VCaP (cell line): ENCODE measurements at regions not wholly inside any gene's neighbourhood (a gene's known extent, or its start where the extent isn't known, plus 50 kb on each side); places are given as distances from the start of the nearest gene placed in this dataset.

ENCODE experiments used
- H3K27ac ChIP-seq: fragments of 450-650 bp; 2 replicates; pipeline ENCODE4 v1.5.1; 2017
- TF ChIP-seq, protein P1 (sequence below): fragments of 450-650 bp; conservative IDR thresholded peaks from 2 replicates; pipeline ENCODE4 v1.5.1; 2017; ENCODE audit warnings: mild to moderate bottlenecking, moderate library complexity

DNA sequence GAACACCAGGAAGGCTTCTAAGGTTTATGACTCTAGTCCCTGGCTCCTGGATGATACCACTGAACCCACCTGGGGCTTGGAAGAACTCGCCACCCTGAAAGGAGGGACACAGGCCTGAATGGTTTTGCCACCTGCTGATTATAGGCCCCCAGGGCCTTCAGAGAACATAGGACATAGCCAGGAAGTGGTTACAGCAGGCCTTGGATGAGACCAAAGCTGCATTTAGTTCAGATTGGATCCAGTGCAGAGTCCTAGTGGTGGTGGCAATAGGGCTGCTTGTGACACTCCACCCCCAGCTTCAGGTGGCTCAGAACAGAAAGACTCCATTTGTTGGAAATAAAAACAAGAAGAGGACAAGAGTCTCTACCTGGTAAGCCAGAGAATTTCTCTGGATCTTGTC is 101.6 kb upstream of the PLPPR5 start:
- H3K27ac ChIP-seq: no peak overlapping the region
- TF ChIP-seq, protein P1, sequence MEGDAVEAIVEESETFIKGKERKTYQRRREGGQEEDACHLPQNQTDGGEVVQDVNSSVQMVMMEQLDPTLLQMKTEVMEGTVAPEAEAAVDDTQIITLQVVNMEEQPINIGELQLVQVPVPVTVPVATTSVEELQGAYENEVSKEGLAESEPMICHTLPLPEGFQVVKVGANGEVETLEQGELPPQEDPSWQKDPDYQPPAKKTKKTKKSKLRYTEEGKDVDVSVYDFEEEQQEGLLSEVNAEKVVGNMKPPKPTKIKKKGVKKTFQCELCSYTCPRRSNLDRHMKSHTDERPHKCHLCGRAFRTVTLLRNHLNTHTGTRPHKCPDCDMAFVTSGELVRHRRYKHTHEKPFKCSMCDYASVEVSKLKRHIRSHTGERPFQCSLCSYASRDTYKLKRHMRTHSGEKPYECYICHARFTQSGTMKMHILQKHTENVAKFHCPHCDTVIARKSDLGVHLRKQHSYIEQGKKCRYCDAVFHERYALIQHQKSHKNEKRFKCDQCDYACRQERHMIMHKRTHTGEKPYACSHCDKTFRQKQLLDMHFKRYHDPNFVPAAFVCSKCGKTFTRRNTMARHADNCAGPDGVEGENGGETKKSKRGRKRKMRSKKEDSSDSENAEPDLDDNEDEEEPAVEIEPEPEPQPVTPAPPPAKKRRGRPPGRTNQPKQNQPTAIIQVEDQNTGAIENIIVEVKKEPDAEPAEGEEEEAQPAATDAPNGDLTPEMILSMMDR: no peak

DNA sequence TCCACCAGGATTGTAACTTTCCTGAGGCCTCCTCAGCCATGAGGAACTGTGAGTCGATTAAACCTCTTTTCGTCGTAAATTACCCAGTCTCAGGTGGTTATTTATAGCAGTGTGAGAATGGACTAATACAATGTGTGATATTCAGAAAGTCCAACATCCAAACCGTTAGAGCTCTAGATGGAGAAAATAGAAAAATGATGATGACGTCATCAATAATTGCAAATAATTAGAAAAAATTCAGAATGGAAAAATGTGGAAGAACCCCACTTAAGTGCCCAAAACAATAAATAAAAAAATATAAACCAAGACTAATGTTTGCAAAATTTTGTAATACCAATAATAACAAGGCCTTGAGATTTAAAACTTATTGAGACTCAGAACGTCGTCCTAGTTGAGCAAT is 103.0 kb upstream of the PLPPR5 start:
- TF ChIP-seq, protein P1: no peak
- no peak overlapping the region for H3K27ac ChIP-seq

DNA sequence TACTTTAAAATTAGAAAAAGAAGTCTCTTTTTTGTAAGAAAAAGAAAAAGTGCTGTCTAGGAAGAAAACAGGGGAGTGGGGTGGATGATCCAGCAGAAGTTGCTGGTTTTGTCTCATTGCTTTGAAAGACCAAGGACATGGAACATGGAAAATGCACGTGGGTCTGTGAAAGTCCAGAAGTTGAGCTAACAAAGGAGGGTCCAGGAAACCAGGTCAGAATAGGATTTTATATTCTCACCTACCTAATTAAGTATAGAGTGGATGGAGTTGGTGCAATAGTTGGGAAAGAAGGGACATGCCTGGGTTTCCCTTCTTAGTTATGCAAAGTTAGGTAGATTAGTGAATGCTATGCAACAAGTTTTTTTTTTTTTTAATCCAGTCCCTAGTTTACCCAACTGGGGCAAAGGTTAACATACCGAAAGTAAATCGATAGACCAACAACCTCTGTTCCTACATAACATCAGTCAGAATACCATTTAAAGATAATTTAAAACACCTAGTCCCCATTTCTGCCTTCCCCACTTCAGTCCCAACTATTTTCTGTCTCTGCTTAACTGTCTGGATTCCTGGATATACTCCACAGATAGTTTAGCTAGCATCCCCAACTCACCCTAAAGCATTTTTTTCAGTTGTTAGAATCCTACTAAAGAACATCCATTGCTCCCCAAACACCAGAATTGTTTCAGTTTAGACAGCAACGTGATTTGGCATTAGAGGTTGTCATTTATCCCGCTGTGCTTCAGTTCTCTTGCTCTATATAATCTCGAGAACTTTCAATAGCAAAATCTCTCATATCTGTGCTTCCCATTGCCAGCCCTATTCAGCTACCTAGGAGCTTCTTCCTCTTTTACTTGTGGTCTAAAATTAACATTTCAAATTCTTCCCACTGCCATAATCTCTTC is 105.7 kb upstream of the PLPPR5 start:
- H3K27ac ChIP-seq: no peak overlapping the region
- TF ChIP-seq, protein P1: no peak

DNA sequence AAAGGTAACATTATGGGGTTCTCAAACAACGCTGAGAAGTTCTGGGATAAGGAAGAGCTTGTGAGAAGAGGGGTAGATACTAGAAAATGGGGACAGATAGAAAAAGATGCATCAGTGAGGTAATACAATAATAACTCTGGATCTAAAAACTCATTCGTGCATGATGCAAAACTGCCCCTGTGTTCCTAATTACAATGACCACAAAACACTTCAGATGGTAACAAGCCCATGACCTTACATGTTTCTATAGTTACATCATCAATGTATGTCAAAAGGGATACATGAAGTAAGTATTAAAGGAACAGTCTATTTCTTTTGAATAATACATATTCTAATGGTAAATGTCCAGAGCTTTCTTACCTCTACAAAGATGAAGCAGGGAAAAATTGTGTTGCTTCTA is 110.6 kb upstream of the PLPPR5 start:
- H3K27ac ChIP-seq: no peak overlapping the region
- TF ChIP-seq, protein P1: no peak

DNA sequence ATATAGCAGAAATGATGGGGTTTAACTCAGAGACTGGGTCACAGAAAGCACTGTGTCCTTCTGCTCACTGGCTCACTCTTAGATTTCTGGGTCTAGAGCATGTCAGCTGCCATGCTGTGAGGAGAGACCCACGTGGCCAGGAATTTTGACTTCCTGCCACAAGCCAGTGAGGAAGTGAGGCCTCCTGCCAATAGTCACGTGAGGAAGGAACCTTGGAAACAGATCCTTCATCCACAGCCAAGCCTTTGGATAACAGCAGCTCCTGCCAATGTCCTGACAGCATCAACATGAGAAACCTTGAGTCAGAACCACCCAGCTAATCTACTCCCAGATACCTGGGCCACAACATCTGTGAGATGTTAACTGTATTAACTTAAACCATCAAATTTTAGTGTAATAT is 114.5 kb upstream of the PLPPR5 start:
- H3K27ac ChIP-seq: no peak overlapping the region
- TF ChIP-seq, protein P1: no peak

DNA sequence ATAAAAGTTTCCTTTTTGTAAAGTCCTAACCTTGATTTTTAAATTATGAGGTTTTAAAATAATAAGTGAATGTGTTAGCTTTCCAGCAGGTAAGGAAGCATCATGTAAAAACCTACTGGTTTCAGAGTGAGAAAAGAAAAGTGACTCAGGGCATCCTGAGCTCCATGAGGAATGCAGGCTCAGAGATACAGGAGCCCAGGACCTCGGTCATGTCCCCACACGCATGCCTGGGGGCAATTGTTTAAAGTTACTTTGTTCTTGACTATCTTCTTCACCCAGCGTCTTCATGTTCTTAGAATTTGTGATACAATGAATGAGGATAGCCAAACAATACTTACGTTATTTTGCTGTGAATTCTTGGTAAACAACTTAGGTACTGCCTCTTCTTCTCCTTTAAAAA is 117.4 kb upstream of the PLPPR5 start:
- TF ChIP-seq, protein P1: no peak

DNA sequence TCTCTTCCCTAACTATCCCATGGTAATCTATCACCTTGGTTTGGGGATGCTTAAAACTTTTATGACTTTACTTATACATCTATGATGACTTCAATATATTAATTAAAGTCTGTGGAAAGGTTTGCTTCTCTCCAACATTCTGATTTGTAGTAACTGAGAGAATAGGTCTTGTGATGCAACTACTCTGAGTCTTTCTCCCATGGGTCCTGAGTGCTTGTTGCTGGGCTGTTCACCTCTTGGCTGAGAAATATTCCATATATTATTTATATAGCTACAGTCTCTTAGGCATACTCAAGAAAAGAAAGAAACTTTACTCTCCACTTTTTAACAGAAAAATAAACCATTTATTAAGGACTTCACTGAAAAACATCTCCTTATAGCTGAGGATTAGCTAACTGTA is 119.3 kb upstream of the PLPPR5 start:
- TF ChIP-seq, protein P1: no peak

More for the DNA sequence above, 117.4 kb upstream of the PLPPR5 start:
- H3K27ac ChIP-seq: no peak overlapping the region

More for the DNA sequence above, 119.3 kb upstream of the PLPPR5 start:
- no peak overlapping the region for H3K27ac ChIP-seq
